H1 (cell line): ENCODE measurements at regions not wholly inside any gene's neighbourhood (a gene's known extent, or its start where the extent isn't known, plus 50 kb on each side); places are given as distances from the start of the nearest gene placed in this dataset.

ENCODE experiments used
- ATF3 ChIP-seq: IDR thresholded peaks from 2 replicates; pipeline ENCODE4 v1.6.1; 2011; ENCODE audit warnings: low read depth, mild to moderate bottlenecking, low read length; ENCODE audit not compliant: insufficient read depth
- CBX5 ChIP-seq: fragments of 300-800, 300-1000 bp; sonication (generic); IDR thresholded peaks from 2 replicates; pipeline ENCODE4 v1.7.1; 2016; ENCODE audit warnings: antibody characterized with exemption, low read length, low read depth
- FOSL1 ChIP-seq: IDR thresholded peaks from 2 replicates; pipeline ENCODE4 v1.6.1; 2011; ENCODE audit warnings: mild to moderate bottlenecking, low read depth, low read length, moderate library complexity; ENCODE audit not compliant: insufficient read depth
- KDM5A ChIP-seq: fragments of 200-600 bp; IDR thresholded peaks from 2 replicates; pipeline ENCODE4 v1.7.1; 2012; ENCODE audit warnings: mild to moderate bottlenecking, low read length, inconsistent platforms, mixed read lengths
- RNF2 ChIP-seq: fragments of 200-900, 300-1000 bp; sonication (generic); IDR thresholded peaks from 2 replicates; pipeline ENCODE4 v1.7.1; 2016; ENCODE audit warnings: borderline replicate concordance, low read depth, mild to moderate bottlenecking, antibody characterized with exemption, low read length; ENCODE audit not compliant: poor library complexity, severe bottlenecking; ENCODE audit errors: missing control alignments
- SAP30 ChIP-seq: fragments of 300-600 bp; sonication (generic); IDR thresholded peaks from 2 replicates; pipeline ENCODE4 v1.7.1; 2012; ENCODE audit warnings: low read length, moderate library complexity, mild to moderate bottlenecking, inconsistent platforms; ENCODE audit not compliant: insufficient read depth, insufficient replicate concordance
- SP1 ChIP-seq: IDR thresholded peaks from 2 replicates; pipeline ENCODE4 v1.6.1; 2011; ENCODE audit warnings: low read depth, low read length
- TAF1 ChIP-seq: IDR thresholded peaks from 2 replicates; pipeline ENCODE4 v1.6.1; 2011; ENCODE audit warnings: mild to moderate bottlenecking, low read depth, low read length
- TBP ChIP-seq: IDR thresholded peaks from 2 replicates; pipeline ENCODE4 v1.6.1; 2011; ENCODE audit warnings: low read depth, low read length, improper control_type of control experiment
- TF ChIP-seq, protein P1 (sequence below): fragments of 300-600 bp; sonication (generic); IDR thresholded peaks from 2 replicates; pipeline ENCODE4 v1.7.1; 2012; ENCODE audit warnings: low read length, moderate library complexity, mild to moderate bottlenecking, inconsistent platforms; ENCODE audit not compliant: insufficient replicate concordance

GRCh38 chr2:138106606-138107005, 142.3 kb downstream of the HNMT start (continued):
- TF ChIP-seq, protein P1, sequence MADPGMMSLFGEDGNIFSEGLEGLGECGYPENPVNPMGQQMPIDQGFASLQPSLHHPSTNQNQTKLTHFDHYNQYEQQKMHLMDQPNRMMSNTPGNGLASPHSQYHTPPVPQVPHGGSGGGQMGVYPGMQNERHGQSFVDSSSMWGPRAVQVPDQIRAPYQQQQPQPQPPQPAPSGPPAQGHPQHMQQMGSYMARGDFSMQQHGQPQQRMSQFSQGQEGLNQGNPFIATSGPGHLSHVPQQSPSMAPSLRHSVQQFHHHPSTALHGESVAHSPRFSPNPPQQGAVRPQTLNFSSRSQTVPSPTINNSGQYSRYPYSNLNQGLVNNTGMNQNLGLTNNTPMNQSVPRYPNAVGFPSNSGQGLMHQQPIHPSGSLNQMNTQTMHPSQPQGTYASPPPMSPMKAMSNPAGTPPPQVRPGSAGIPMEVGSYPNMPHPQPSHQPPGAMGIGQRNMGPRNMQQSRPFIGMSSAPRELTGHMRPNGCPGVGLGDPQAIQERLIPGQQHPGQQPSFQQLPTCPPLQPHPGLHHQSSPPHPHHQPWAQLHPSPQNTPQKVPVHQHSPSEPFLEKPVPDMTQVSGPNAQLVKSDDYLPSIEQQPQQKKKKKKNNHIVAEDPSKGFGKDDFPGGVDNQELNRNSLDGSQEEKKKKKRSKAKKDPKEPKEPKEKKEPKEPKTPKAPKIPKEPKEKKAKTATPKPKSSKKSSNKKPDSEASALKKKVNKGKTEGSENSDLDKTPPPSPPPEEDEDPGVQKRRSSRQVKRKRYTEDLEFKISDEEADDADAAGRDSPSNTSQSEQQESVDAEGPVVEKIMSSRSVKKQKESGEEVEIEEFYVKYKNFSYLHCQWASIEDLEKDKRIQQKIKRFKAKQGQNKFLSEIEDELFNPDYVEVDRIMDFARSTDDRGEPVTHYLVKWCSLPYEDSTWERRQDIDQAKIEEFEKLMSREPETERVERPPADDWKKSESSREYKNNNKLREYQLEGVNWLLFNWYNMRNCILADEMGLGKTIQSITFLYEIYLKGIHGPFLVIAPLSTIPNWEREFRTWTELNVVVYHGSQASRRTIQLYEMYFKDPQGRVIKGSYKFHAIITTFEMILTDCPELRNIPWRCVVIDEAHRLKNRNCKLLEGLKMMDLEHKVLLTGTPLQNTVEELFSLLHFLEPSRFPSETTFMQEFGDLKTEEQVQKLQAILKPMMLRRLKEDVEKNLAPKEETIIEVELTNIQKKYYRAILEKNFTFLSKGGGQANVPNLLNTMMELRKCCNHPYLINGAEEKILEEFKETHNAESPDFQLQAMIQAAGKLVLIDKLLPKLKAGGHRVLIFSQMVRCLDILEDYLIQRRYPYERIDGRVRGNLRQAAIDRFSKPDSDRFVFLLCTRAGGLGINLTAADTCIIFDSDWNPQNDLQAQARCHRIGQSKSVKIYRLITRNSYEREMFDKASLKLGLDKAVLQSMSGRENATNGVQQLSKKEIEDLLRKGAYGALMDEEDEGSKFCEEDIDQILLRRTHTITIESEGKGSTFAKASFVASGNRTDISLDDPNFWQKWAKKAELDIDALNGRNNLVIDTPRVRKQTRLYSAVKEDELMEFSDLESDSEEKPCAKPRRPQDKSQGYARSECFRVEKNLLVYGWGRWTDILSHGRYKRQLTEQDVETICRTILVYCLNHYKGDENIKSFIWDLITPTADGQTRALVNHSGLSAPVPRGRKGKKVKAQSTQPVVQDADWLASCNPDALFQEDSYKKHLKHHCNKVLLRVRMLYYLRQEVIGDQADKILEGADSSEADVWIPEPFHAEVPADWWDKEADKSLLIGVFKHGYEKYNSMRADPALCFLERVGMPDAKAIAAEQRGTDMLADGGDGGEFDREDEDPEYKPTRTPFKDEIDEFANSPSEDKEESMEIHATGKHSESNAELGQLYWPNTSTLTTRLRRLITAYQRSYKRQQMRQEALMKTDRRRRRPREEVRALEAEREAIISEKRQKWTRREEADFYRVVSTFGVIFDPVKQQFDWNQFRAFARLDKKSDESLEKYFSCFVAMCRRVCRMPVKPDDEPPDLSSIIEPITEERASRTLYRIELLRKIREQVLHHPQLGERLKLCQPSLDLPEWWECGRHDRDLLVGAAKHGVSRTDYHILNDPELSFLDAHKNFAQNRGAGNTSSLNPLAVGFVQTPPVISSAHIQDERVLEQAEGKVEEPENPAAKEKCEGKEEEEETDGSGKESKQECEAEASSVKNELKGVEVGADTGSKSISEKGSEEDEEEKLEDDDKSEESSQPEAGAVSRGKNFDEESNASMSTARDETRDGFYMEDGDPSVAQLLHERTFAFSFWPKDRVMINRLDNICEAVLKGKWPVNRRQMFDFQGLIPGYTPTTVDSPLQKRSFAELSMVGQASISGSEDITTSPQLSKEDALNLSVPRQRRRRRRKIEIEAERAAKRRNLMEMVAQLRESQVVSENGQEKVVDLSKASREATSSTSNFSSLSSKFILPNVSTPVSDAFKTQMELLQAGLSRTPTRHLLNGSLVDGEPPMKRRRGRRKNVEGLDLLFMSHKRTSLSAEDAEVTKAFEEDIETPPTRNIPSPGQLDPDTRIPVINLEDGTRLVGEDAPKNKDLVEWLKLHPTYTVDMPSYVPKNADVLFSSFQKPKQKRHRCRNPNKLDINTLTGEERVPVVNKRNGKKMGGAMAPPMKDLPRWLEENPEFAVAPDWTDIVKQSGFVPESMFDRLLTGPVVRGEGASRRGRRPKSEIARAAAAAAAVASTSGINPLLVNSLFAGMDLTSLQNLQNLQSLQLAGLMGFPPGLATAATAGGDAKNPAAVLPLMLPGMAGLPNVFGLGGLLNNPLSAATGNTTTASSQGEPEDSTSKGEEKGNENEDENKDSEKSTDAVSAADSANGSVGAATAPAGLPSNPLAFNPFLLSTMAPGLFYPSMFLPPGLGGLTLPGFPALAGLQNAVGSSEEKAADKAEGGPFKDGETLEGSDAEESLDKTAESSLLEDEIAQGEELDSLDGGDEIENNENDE = no peak
- TF ChIP-seq TAF1 (no peak), SP1 (no peak), TBP (no peak), KDM5A (no peak), RNF2 (no peak), SAP30 (no peak), CBX5 (no peak), ATF3 (no peak), FOSL1 (no peak)
